HG03060 (cell line): ENCODE measurements at regions not wholly inside any gene's neighbourhood (a gene's known extent, or its start where the extent isn't known, plus 50 kb on each side); places are given as distances from the start of the nearest gene placed in this dataset.

Experiments used
- ATAC-seq: cut with Tn5 transposase; IDR thresholded peaks from one replicate; pipeline ENCODE4 v1.9.1; 2021; ENCODE audit warnings: low read depth, moderate number of reproducible peaks; ENCODE audit not compliant: unreplicated experiment

GRCh38 chr10:121211446-121211845 lies 360.3 kb downstream of the WDR11 start:
- ATAC-seq: no peak

DNA sequence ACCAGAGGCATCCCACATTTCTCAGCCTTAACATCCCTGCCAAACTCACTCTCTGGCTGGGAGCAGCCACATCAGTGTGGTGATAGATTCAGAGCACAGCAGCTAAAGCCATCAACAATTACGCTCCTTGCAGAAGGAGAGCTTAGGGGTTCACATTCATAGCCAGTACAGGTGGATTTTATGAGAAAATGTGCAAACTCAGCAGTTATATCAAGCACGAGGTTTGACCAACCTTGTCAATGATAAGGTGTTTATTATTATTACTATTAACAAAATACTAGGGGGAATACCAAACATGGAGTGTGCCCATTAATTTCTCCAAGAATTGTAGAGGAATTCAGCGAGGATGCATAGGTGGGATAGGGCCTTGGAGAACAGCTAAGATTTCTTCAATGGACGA lies 362.3 kb downstream of the WDR11 start:
- no peak for ATAC-seq

- ATAC-seq: no peak
These were observed 365.1 kb downstream of the WDR11 start for GRCh38 chr10:121216295-121216694.

GRCh38 chr10:121216721-121217181 lies 365.6 kb downstream of the WDR11 start:
- no peak for ATAC-seq

- no peak for ATAC-seq
These were observed 366.2 kb downstream of the WDR11 start for GRCh38 chr10:121217331-121217730.

- no peak for ATAC-seq
These were observed 369.9 kb downstream of the WDR11 start for GRCh38 chr10:121221072-121221471.

DNA sequence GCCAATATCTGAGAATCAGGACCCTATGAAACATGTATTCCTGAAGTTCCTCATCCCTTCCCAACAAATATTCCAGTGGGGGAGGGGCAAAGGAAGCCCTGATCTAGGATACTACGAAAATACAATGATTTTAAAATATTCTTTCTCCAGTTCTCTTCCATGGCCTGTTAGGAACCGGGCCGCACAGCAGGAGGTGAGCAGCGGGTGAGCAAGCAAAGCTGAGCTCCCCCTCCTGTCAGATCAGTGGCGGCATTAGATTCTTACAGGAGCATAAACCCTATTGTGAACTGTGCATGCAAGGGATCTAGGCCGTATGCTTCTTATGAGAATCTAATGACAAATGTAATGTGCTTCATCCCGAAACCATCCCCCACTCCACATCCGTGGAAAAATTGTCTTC lies 370.8 kb downstream of the WDR11 start:
- ATAC-seq: no peak

GRCh38 chr10:121222842-121223241 lies 371.7 kb downstream of the WDR11 start:
- no peak for ATAC-seq

GRCh38 chr10:121231079-121231478 lies 367.2 kb downstream of the FGFR2 start:
- no peak for ATAC-seq

- ATAC-seq: no peak
These were observed 365.8 kb downstream of the FGFR2 start for GRCh38 chr10:121232494-121232893.

GRCh38 chr10:121235692-121236091 lies 362.6 kb downstream of the FGFR2 start:
- ATAC-seq: no peak

DNA sequence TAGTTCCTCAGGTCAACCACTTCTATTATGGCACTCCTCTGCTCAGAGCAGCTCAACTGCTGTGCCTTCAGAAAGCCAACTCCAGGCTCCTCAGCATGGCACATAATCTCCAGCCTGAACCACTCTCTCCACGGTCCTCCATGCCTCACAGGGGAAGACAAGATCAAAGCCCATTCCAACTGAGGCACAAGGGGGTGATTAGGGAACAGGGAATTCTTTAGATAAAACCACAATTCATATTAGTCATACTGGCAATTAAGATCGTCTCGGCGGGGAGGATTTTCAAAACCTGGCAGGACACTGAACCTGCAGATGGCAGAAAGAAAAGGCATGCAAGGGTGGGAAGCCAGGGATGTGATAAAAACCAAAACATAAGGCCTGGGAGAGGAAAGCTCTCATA lies 361.6 kb downstream of the FGFR2 start:
- no peak for ATAC-seq

DNA sequence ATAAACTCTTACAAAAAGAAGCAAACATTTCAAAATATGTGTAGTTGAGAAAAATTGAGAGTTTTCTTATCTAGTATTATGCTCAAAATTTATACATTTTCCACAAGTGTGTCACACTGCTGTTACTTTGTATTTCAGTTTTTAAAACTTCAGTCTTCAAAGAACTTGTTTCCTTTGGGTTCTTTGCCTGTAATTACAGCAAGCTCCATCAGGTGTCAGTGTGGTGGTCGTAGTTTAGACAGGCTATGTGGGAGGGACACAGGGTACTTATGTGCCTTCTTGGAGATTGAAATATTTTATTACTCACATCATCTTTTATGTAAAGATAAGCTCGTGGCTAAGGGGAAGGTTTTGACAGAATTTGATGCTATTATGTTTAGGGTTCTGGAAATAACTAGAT lies 360.5 kb downstream of the FGFR2 start:
- ATAC-seq: no peak

GRCh38 chr10:121240011-121240410 lies 358.2 kb downstream of the FGFR2 start:
- no peak for ATAC-seq

- ATAC-seq: no peak
These were observed 357.7 kb downstream of the FGFR2 start for GRCh38 chr10:121240556-121240955.

DNA sequence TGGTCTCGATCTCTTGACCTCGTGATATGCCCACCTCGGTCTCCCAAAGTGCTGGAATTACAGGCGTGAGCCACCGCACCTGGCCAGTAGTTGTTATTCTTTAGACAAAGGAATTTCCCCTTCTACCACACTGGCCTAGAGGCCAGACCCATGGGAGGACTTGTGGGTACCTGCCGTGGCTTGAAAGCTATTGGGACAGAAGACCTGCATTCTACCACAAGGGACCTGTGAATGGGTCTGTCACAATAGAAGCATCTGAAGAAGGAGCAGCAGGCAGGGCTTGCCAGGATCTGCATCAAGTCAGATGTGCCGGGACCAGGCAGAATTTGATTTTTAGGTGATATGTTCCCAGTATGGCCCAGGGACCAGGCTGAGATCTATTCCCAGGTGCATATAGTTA lies 356.9 kb downstream of the FGFR2 start:
- no peak for ATAC-seq

GRCh38 chr10:121242741-121243608 lies 355.3 kb downstream of the FGFR2 start:
- no peak for ATAC-seq

- ATAC-seq: no peak
These were observed 354.5 kb downstream of the FGFR2 start for GRCh38 chr10:121243609-121244241.

DNA sequence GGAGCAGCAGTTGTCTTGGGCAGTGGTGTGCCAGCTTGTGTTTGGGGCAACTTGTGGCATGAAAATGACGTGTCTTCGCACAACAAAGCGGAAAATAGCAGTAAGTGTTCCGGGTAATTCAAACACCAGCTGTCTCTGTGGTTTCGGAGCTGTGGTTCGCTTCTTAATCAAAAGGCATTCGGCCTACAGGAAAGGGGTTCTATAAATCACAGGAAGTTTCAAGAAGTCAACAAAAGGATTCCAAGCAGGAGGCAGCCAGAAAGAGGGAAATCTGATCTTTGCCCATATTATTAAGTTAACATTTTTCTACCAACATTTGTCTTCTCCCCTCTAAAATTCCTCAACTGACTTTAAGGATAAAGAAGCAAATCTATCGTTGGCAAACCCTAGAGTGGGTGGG lies 353.4 kb downstream of the FGFR2 start:
- no peak for ATAC-seq

DNA sequence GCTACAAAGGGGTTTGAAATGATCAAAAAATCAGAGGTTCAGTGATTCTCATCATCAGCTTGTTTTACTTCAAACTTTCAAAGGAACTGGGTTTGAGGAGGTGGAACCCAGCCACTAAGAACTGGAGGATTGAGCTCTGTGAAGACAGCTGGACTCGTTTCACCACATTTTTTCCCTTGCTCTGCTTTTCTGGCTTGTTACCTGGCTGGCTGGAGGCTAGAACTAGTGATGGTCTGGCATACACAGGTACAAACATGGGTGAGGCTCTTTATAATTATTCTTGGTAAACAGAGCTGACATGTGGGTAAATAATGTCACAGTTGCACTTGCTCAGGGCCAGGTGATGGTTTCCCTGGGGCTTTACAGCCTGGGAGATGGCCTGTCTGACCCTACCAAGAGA lies 352.5 kb downstream of the FGFR2 start:
- no peak for ATAC-seq

GRCh38 chr10:121248266-121248665 lies 350.0 kb downstream of the FGFR2 start:
- no peak for ATAC-seq
